KMS-11 (cell line): ENCODE measurements at regions not wholly inside any gene's neighbourhood (a gene's known extent, or its start where the extent isn't known, plus 50 kb on each side); places are given as distances from the start of the nearest gene placed in this dataset.
"Not testable (repeated sequence)": the region's sequence is repeated elsewhere in the genome, so short reads cannot be mapped to it uniquely, and the experiment has no call there.

ENCODE experiments used
- H2AFZ ChIP-seq: fragments of 200-600 bp; sonication (generic); 2 replicates; pipeline ENCODE4 v1.6.1; 2016; ENCODE audit warnings: antibody characterized with exemption, mixed run types, low read depth
- H3K27ac ChIP-seq: fragments of 200-600 bp; sonication (generic); 2 replicates; pipeline ENCODE4 v1.6.1; 2016; ENCODE audit warnings: mild to moderate bottlenecking, mixed run types
- H3K27me3 ChIP-seq: fragments of 200-600 bp; sonication (generic); 2 replicates; pipeline ENCODE4 v1.6.1; 2017; ENCODE audit warnings: mild to moderate bottlenecking, low read depth, mixed run types, moderate library complexity; ENCODE audit not compliant: insufficient read depth
- H3K36me3 ChIP-seq: fragments of 200-600 bp; sonication (generic); 2 replicates; pipeline ENCODE4 v1.6.1; 2017; ENCODE audit warnings: mild to moderate bottlenecking, mixed run types; ENCODE audit not compliant: insufficient read depth
- H3K4me1 ChIP-seq: fragments of 200-600 bp; sonication (generic); 2 replicates; pipeline ENCODE4 v1.6.1; 2016; ENCODE audit warnings: mild to moderate bottlenecking, low read depth, mixed run types; ENCODE audit not compliant: poor library complexity, severe bottlenecking
- H3K4me2 ChIP-seq: fragments of 200-600 bp; sonication (generic); 2 replicates; pipeline ENCODE4 v1.7.0; 2016; ENCODE audit warnings: mild to moderate bottlenecking, mixed run types
- H3K4me3 ChIP-seq: fragments of 200-600 bp; sonication (generic); IDR thresholded peaks from 2 replicates; pipeline ENCODE4 v1.6.1; 2017; ENCODE audit warnings: low read depth, low read length, mixed read lengths; ENCODE audit not compliant: insufficient read depth
- H3K79me2 ChIP-seq: fragments of 200-600 bp; sonication (generic); 2 replicates; pipeline ENCODE4 v1.6.1; 2016; ENCODE audit warnings: low read depth, mixed run types; ENCODE audit not compliant: insufficient read depth
- H3K9ac ChIP-seq: fragments of 200-600 bp; sonication (generic); 2 replicates; pipeline ENCODE4 v1.6.1; 2016; ENCODE audit warnings: mild to moderate bottlenecking, mixed run types
- H4K20me1 ChIP-seq: fragments of 200-600 bp; sonication (generic); 2 replicates; pipeline ENCODE4 v1.6.1; 2016; ENCODE audit warnings: mild to moderate bottlenecking, mixed run types; ENCODE audit not compliant: insufficient read depth
- CTCF ChIP-seq: fragments of 200-600 bp; sonication (generic); conservative IDR thresholded peaks from 2 replicates; pipeline ENCODE4 v1.6.1; 2017; ENCODE audit warnings: low read depth, mild to moderate bottlenecking, antibody characterized with exemption, low read length, moderate library complexity, mixed read lengths

GRCh38 chr3:194900854-194901522 is 215.3 kb downstream of the FAM43A start:
- Histone ChIP-seq H3K4me3 (no peak overlapping the region), H3K79me2 (no peaks in the 10 kb centered on the region), H3K27me3 (no peaks in the 10 kb centered on the region), H3K36me3 (no peaks in the 10 kb centered on the region), H3K27ac (no peak overlapping the region), H3K9ac (no peak overlapping the region), H4K20me1 (no peaks in the 10 kb centered on the region), H3K4me1 (peaks cover 8% of the 10 kb centered on the region), H2AFZ (no peak overlapping the region), H3K4me2 (no peak overlapping the region)
- no peak for TF ChIP-seq CTCF

GRCh38 chr3:194903447-194903846 is 217.8 kb downstream of the FAM43A start:
- H3K79me2 ChIP-seq, H3K36me3 ChIP-seq, H3K27ac ChIP-seq, H3K27me3 ChIP-seq, H4K20me1 ChIP-seq, H3K4me1 ChIP-seq, H2AFZ ChIP-seq, H3K4me2 ChIP-seq, H3K4me3 ChIP-seq, H3K9ac ChIP-seq: not testable (repeated sequence)

GRCh38 chr3:194904999-194905398 is 219.3 kb downstream of the FAM43A start:
- not testable (repeated sequence) for H4K20me1 ChIP-seq, H3K79me2 ChIP-seq, H3K4me2 ChIP-seq, H3K9ac ChIP-seq, H3K27ac ChIP-seq, H3K4me1 ChIP-seq, H3K27me3 ChIP-seq, H3K36me3 ChIP-seq, H2AFZ ChIP-seq, H3K4me3 ChIP-seq

GRCh38 chr3:194905696-194906095 is 220.0 kb downstream of the FAM43A start:
- no peak overlapping the region for H3K4me3 ChIP-seq
- H3K4me2 ChIP-seq, result no peak overlapping the region
- H2AFZ ChIP-seq, result no peak overlapping the region
- no peak overlapping the region for H3K9ac ChIP-seq
- TF ChIP-seq CTCF, result no peak
- H3K36me3 ChIP-seq, result no peaks in the 10 kb centered on the region
- H4K20me1 ChIP-seq, result no peaks in the 10 kb centered on the region
- H3K27me3 ChIP-seq, result no peaks in the 10 kb centered on the region
- peaks cover 8% of the 10 kb centered on the region for H3K4me1 ChIP-seq
- no peak overlapping the region for H3K27ac ChIP-seq
- H3K79me2 ChIP-seq, result no peaks in the 10 kb centered on the region

- Histone ChIP-seq H3K36me3 (no peaks in the 10 kb centered on the region), H2AFZ (no peak overlapping the region), H3K4me1 (peaks cover 8% of the 10 kb centered on the region), H3K4me3 (no peak overlapping the region), H4K20me1 (no peaks in the 10 kb centered on the region), H3K27me3 (no peaks in the 10 kb centered on the region), H3K79me2 (no peaks in the 10 kb centered on the region), H3K4me2 (no peak overlapping the region), H3K27ac (no peak overlapping the region), H3K9ac (no peak overlapping the region)
- TF ChIP-seq CTCF, result no peak
These were observed 220.5 kb downstream of the FAM43A start for GRCh38 chr3:194906229-194906629.
